ENCODE measurements at regions not wholly inside any gene's neighbourhood (a gene's known extent, or its start where the extent isn't known, plus 50 kb on each side); places are given as distances from the start of the nearest gene placed in this dataset.

GRCh38 chr22:34116126-34116525 lies 195.8 kb upstream of the LARGE1 start:
- no peak for DNase-seq (ENCODE audit: low spot score)
- Histone ChIP-seq H3K9ac (ENCODE audit: low read depth in 1 of 2, low read length in 2 of 2) (no peak overlapping the region), H3K27me3 (ENCODE audit: control insufficient read depth in 4 of 4, insufficient read depth in 4 of 4, low read length in 3 of 4) (no peaks in the 10 kb centered on the region), H3K4me3 (ENCODE audit: low read depth in 1 of 3, low read length in 3 of 3) (no peak overlapping the region), H3K9me3 (ENCODE audit: control insufficient read depth in 4 of 4, low read length in 3 of 4) (no peaks in the 10 kb centered on the region), H3K36me3 (ENCODE audit: control insufficient read depth in 4 of 4, insufficient read depth in 3 of 4, low read depth in 1 of 4, low read length in 3 of 4) (no peaks in the 10 kb centered on the region), H3K4me1 (ENCODE audit: control insufficient read depth in 4 of 4, insufficient read depth in 4 of 4, low read length in 3 of 4) (peaks cover 0 to 14% (median 4%) of the 10 kb centered on the region in 4 donors), H3K27ac (ENCODE audit: low read depth in 1 of 2, low read length in 2 of 2) (peak overlapping the region in 1 of 2 donors; percentile 48)
- TF ChIP-seq, protein P1, sequence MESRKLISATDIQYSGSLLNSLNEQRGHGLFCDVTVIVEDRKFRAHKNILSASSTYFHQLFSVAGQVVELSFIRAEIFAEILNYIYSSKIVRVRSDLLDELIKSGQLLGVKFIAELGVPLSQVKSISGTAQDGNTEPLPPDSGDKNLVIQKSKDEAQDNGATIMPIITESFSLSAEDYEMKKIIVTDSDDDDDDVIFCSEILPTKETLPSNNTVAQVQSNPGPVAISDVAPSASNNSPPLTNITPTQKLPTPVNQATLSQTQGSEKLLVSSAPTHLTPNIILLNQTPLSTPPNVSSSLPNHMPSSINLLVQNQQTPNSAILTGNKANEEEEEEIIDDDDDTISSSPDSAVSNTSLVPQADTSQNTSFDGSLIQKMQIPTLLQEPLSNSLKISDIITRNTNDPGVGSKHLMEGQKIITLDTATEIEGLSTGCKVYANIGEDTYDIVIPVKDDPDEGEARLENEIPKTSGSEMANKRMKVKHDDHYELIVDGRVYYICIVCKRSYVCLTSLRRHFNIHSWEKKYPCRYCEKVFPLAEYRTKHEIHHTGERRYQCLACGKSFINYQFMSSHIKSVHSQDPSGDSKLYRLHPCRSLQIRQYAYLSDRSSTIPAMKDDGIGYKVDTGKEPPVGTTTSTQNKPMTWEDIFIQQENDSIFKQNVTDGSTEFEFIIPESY (IDR thresholded peaks at IDR 0.05), result no peak
- TF ChIP-seq, protein P2, sequence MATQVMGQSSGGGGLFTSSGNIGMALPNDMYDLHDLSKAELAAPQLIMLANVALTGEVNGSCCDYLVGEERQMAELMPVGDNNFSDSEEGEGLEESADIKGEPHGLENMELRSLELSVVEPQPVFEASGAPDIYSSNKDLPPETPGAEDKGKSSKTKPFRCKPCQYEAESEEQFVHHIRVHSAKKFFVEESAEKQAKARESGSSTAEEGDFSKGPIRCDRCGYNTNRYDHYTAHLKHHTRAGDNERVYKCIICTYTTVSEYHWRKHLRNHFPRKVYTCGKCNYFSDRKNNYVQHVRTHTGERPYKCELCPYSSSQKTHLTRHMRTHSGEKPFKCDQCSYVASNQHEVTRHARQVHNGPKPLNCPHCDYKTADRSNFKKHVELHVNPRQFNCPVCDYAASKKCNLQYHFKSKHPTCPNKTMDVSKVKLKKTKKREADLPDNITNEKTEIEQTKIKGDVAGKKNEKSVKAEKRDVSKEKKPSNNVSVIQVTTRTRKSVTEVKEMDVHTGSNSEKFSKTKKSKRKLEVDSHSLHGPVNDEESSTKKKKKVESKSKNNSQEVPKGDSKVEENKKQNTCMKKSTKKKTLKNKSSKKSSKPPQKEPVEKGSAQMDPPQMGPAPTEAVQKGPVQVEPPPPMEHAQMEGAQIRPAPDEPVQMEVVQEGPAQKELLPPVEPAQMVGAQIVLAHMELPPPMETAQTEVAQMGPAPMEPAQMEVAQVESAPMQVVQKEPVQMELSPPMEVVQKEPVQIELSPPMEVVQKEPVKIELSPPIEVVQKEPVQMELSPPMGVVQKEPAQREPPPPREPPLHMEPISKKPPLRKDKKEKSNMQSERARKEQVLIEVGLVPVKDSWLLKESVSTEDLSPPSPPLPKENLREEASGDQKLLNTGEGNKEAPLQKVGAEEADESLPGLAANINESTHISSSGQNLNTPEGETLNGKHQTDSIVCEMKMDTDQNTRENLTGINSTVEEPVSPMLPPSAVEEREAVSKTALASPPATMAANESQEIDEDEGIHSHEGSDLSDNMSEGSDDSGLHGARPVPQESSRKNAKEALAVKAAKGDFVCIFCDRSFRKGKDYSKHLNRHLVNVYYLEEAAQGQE (IDR thresholded peaks at IDR 0.05), result no peak
- TF ChIP-seq HNF4G (IDR thresholded peaks at IDR 0.05) (no peak), EGR1 (IDR thresholded peaks at IDR 0.05; ENCODE audit: low read depth in 2 of 2) (no peak), YY1 (IDR thresholded peaks at IDR 0.05) (no peak), SP1 (IDR thresholded peaks at IDR 0.05) (no peak), NR2F2 (IDR thresholded peaks at IDR 0.05) (no peak), GABPA (IDR thresholded peaks at IDR 0.05 in 1 of 2, conservative IDR thresholded peaks at IDR 0.05 in 1 of 2) (no peak), HNF4A (conservative IDR thresholded peaks at IDR 0.05) (no peak), TAF1 (conservative IDR thresholded peaks at IDR 0.05) (no peak), FOXA2 (IDR thresholded peaks at IDR 0.05) (no peak), RXRA (IDR thresholded peaks at IDR 0.05) (no peak)

- Histone ChIP-seq H3K4me1 (ENCODE audit: control insufficient read depth in 4 of 4, insufficient read depth in 4 of 4, low read length in 3 of 4) (no peaks in the 10 kb centered on the region), H3K4me3 (ENCODE audit: low read depth in 1 of 3, low read length in 3 of 3) (no peak overlapping the region), H3K9ac (ENCODE audit: low read depth in 1 of 2, low read length in 2 of 2) (no peak overlapping the region), H3K36me3 (ENCODE audit: control insufficient read depth in 4 of 4, insufficient read depth in 3 of 4, low read depth in 1 of 4, low read length in 3 of 4) (no peaks in the 10 kb centered on the region), H3K9me3 (ENCODE audit: control insufficient read depth in 4 of 4, low read length in 3 of 4) (no peaks in the 10 kb centered on the region), H3K27me3 (ENCODE audit: control insufficient read depth in 4 of 4, insufficient read depth in 4 of 4, low read length in 3 of 4) (no peaks in the 10 kb centered on the region), H3K27ac (ENCODE audit: low read depth in 1 of 2, low read length in 2 of 2) (no peak overlapping the region)
- 83% methylated on average over 1 of the region's 1 CpG for WGBS
- no peak for DNase-seq (ENCODE audit: low spot score)
- no peak for TF ChIP-seq MAX (IDR thresholded peaks at IDR 0.05)
- TF ChIP-seq NR2F2 (IDR thresholded peaks at IDR 0.05), result no peak
- TF ChIP-seq GABPA (IDR thresholded peaks at IDR 0.05 in 1 of 2, conservative IDR thresholded peaks at IDR 0.05 in 1 of 2), result no peak
- no peak for TF ChIP-seq EGR1 (IDR thresholded peaks at IDR 0.05; ENCODE audit: low read depth in 2 of 2)
- TF ChIP-seq FOXA2 (IDR thresholded peaks at IDR 0.05), result no peak
- no peak for TF ChIP-seq TAF1 (conservative IDR thresholded peaks at IDR 0.05)
- no peak for TF ChIP-seq ATF3 (IDR thresholded peaks at IDR 0.05)
- no peak for TF ChIP-seq SP1 (IDR thresholded peaks at IDR 0.05)
- TF ChIP-seq, protein P3, sequence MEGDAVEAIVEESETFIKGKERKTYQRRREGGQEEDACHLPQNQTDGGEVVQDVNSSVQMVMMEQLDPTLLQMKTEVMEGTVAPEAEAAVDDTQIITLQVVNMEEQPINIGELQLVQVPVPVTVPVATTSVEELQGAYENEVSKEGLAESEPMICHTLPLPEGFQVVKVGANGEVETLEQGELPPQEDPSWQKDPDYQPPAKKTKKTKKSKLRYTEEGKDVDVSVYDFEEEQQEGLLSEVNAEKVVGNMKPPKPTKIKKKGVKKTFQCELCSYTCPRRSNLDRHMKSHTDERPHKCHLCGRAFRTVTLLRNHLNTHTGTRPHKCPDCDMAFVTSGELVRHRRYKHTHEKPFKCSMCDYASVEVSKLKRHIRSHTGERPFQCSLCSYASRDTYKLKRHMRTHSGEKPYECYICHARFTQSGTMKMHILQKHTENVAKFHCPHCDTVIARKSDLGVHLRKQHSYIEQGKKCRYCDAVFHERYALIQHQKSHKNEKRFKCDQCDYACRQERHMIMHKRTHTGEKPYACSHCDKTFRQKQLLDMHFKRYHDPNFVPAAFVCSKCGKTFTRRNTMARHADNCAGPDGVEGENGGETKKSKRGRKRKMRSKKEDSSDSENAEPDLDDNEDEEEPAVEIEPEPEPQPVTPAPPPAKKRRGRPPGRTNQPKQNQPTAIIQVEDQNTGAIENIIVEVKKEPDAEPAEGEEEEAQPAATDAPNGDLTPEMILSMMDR (IDR thresholded peaks at IDR 0.05; ENCODE audit: low read depth, low read length, missing input control), result no peak
- TF ChIP-seq, protein P1 (IDR thresholded peaks at IDR 0.05), result no peak
- TF ChIP-seq FOXA1 (IDR thresholded peaks at IDR 0.05), result no peak
- no peak for TF ChIP-seq RAD21 (IDR thresholded peaks at IDR 0.05)
Measured at GRCh38 chr22:34122042-34122441, 201.8 kb upstream of the LARGE1 start.
